ENCODE measurements at regions not wholly inside any gene's neighbourhood (a gene's known extent, or its start where the extent isn't known, plus 50 kb on each side); places are given as distances from the start of the nearest gene placed in this dataset.

DNA sequence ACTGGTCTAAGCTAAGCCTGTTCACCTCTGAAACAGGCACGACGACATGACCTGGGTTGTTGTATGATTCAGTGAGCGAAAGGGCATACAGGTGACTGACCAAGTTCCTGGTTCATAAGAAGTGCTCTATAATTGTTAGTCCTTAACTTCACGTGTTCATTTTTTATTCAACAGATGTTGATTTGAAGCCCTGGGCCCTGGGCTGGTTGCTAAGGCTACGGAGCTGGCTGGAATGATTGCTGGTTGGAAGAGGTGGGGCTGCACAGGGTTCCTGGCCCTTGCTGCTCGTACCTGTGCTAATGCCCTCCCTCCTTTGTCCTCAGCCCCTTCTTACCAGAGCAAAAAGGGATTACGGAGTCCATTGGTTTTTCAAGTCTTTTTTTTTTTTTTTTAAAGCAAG lies 111.3 kb upstream of the CSF3R start:
- no peaks in the 10 kb centered on the region for H3K36me3 ChIP-seq
- no peak for TF ChIP-seq POLR2A (IDR thresholded peaks at IDR 0.05)
- TF ChIP-seq, protein P1, sequence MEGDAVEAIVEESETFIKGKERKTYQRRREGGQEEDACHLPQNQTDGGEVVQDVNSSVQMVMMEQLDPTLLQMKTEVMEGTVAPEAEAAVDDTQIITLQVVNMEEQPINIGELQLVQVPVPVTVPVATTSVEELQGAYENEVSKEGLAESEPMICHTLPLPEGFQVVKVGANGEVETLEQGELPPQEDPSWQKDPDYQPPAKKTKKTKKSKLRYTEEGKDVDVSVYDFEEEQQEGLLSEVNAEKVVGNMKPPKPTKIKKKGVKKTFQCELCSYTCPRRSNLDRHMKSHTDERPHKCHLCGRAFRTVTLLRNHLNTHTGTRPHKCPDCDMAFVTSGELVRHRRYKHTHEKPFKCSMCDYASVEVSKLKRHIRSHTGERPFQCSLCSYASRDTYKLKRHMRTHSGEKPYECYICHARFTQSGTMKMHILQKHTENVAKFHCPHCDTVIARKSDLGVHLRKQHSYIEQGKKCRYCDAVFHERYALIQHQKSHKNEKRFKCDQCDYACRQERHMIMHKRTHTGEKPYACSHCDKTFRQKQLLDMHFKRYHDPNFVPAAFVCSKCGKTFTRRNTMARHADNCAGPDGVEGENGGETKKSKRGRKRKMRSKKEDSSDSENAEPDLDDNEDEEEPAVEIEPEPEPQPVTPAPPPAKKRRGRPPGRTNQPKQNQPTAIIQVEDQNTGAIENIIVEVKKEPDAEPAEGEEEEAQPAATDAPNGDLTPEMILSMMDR (IDR thresholded peaks at IDR 0.05): no peak
- no peaks in the 10 kb centered on the region for H3K4me1 ChIP-seq
- H3K27me3 ChIP-seq: no peaks in the 10 kb centered on the region
- intact Hi-C loops (cut with DNase I): no loop called here
- H3K9me3 ChIP-seq: no peaks in the 10 kb centered on the region
- 51 to 61% methylated on average over 4 to 7 of the region's 7 CpGs for WGBS, 2 donors
- no peak for DNase-seq
- no peak overlapping the region for H3K4me3 ChIP-seq (replicated peaks in 1 of 3)
- no peak overlapping the region for H3K27ac ChIP-seq

DNA sequence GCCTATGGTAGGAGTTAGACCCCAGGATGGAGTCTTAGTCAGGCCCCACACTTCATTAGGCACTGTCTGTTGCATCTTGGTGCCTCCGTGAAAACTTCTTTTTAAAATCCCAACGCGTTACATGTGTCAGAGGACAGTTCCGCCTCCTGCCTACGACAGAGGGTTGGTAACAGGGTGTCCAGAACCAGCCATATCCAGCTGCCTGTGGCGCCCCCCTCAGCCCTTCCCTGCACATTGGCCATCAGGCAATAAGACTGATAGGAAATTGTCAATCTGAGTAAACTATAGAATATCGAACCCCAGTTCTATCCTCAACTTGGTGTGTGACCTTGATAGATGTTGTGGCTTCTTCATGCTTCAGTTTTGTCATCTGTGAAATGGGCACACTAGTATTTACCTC lies 108.6 kb upstream of the CSF3R start:
- H3K27ac ChIP-seq: no peak overlapping the region
- no peak for DNase-seq
- no peak overlapping the region for H3K4me3 ChIP-seq (replicated peaks in 1 of 3)
- H3K9me3 ChIP-seq: no peaks in the 10 kb centered on the region
- H3K36me3 ChIP-seq: no peaks in the 10 kb centered on the region
- WGBS, 2 donors: 44 to 57% methylated on average over 7 of the region's 7 CpGs
- H3K27me3 ChIP-seq: no peaks in the 10 kb centered on the region
- no peaks in the 10 kb centered on the region for H3K4me1 ChIP-seq
- TF ChIP-seq POLR2A (IDR thresholded peaks at IDR 0.05): no peak
- TF ChIP-seq, protein P1 (IDR thresholded peaks at IDR 0.05): no peak
- intact Hi-C loops (cut with DNase I): no loop called here

DNA sequence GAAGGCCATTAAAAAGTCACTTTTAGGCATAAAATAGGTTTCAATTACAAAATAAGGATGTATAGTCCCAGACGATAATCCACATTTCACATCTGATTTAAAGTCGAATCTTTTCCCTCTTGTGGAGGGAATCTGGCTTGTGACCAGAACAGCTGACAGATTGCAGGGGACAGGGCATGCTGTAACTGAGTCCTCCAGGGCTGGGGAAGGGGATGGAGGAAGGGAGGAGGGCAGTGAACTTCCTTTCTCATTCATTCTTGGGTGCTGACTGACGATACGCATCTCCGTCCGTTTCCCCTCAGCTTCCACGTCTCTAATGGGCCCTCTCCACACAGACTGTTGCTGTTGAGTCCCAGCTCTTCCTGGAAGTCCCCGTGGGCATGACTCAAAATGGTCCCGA lies 108.1 kb upstream of the CSF3R start:
- H3K4me1 ChIP-seq: no peaks in the 10 kb centered on the region
- intact Hi-C loops (cut with DNase I): no loop called here
- no peaks in the 10 kb centered on the region for H3K36me3 ChIP-seq
- no peak overlapping the region for H3K27ac ChIP-seq
- H3K27me3 ChIP-seq: no peaks in the 10 kb centered on the region
- H3K4me3 ChIP-seq (replicated peaks in 1 of 3): no peak overlapping the region
- TF ChIP-seq, protein P1 (IDR thresholded peaks at IDR 0.05): no peak
- no peak for TF ChIP-seq POLR2A (IDR thresholded peaks at IDR 0.05)
- DNase-seq: no peak
- H3K9me3 ChIP-seq: no peaks in the 10 kb centered on the region
- WGBS, 2 donors: 22 to 31% methylated on average over 9 of the region's 9 CpGs

- no peak for TF ChIP-seq POLR2A (IDR thresholded peaks at IDR 0.05)
- no peaks in the 10 kb centered on the region for H3K36me3 ChIP-seq
- H3K27me3 ChIP-seq: no peaks in the 10 kb centered on the region
- H3K27ac ChIP-seq: no peak overlapping the region
- H3K4me1 ChIP-seq: no peaks in the 10 kb centered on the region
- no peak for DNase-seq
- intact Hi-C loops (cut with DNase I): no loop called here
- no peak overlapping the region for H3K4me3 ChIP-seq (replicated peaks in 1 of 3)
- WGBS, 2 donors: 45 to 52% methylated on average over 4 of the region's 4 CpGs
- no peaks in the 10 kb centered on the region for H3K9me3 ChIP-seq
Observed at GRCh38 chr1:36590264-36590663, 107.6 kb upstream of the CSF3R start.

- no peak for DNase-seq
Observed at GRCh38 chr1:36588972-36589371, 106.3 kb upstream of the CSF3R start.

More at GRCh38 chr1:36588972-36589371, 106.3 kb upstream of the CSF3R start:
- no peak for TF ChIP-seq POLR2A (IDR thresholded peaks at IDR 0.05)
- TF ChIP-seq, protein P1 (IDR thresholded peaks at IDR 0.05): no peak
- whole genome bisulfite sequencing, 2 donors: 17 to 32% methylated on average over 4 to 8 of the region's 8 CpGs
- no peaks in the 10 kb centered on the region for H3K9me3 ChIP-seq
- H3K4me3 ChIP-seq (replicated peaks in 1 of 3): no peak overlapping the region
- H3K27me3 ChIP-seq: no peaks in the 10 kb centered on the region
- no peaks in the 10 kb centered on the region for H3K36me3 ChIP-seq
- intact Hi-C loops (cut with DNase I): no loop called here
- no peak overlapping the region for H3K27ac ChIP-seq
- no peaks in the 10 kb centered on the region for H3K4me1 ChIP-seq
